Activated naive CD4-positive, alpha-beta T cell treated with anti-CD3 and anti-CD28 coated beads, Interleukin-2, amount 10 ng/mL, durations not matched to agents 7 days and 5 days (primary cell): ENCODE measurements at regions not wholly inside any gene's neighbourhood (a gene's known extent, or its start where the extent isn't known, plus 50 kb on each side); places are given as distances from the start of the nearest gene placed in this dataset.
"Not testable (repeated sequence)": the region's sequence is repeated elsewhere in the genome, so short reads cannot be mapped to it uniquely, and the experiment has no call there.

ENCODE experiments used
- CTCF ChIA-PET: fragments of 350-600 bp; sonication (Branson Sonifier 250); formaldehyde crosslinking; loops from one replicate; lab custom pipeline; 2021; ENCODE audit warnings: antibody characterized with exemption; lab: Charles Lee
- DNase-seq: peaks from one replicate; pipeline ENCODE4 v3.0.0-alpha.2; 2020
- H3K27ac Mint-ChIP-seq: one replicate; pipeline ENCODE4 v1.8.0; 2021; ENCODE audit warnings: mild to moderate bottlenecking, moderate library complexity, mixed read lengths
- H3K27me3 Mint-ChIP-seq: one replicate; pipeline ENCODE4 v1.8.0; 2021; ENCODE audit warnings: mild to moderate bottlenecking, mixed read lengths
- H3K36me3 Mint-ChIP-seq: one replicate; pipeline ENCODE4 v1.8.0; 2021; ENCODE audit warnings: mixed read lengths
- H3K4me1 Mint-ChIP-seq: one replicate; pipeline ENCODE4 v1.8.0; 2021; ENCODE audit warnings: mixed read lengths
- H3K4me3 Mint-ChIP-seq: one replicate; pipeline ENCODE4 v1.8.0; 2021; ENCODE audit warnings: mild to moderate bottlenecking, moderate library complexity, mixed read lengths
- H3K9me3 Mint-ChIP-seq: one replicate; pipeline ENCODE4 v1.8.0; 2021; ENCODE audit warnings: mixed read lengths

- no peak for DNase-seq
- Mint-ChIP-seq H3K27me3 (no peaks in the 10 kb centered on the region), H3K36me3 (no peaks in the 10 kb centered on the region), H3K9me3 (peaks cover 11% of the 10 kb centered on the region), H3K4me1 (no peaks in the 10 kb centered on the region), H3K27ac (no peak overlapping the region), H3K4me3 (no peak overlapping the region)
- CTCF ChIA-PET = no interaction called here
These were observed 521.3 kb upstream of the CHORDC1 start for GRCh38 chr11:90744169-90744568.

- Mint-ChIP-seq H3K36me3 (no peaks in the 10 kb centered on the region), H3K27ac (no peak overlapping the region), H3K4me3 (no peak overlapping the region), H3K9me3 (peaks cover 5% of the 10 kb centered on the region), H3K27me3 (no peaks in the 10 kb centered on the region), H3K4me1 (no peaks in the 10 kb centered on the region)
- CTCF ChIA-PET = no interaction called here
- no peak for DNase-seq
These were observed 516.0 kb upstream of the CHORDC1 start for GRCh38 chr11:90738799-90739198.

GRCh38 chr11:90737444-90738050, 514.7 kb upstream of the CHORDC1 start:
- no peak overlapping the region for H3K4me3 Mint-ChIP-seq
- no peaks in the 10 kb centered on the region for H3K27me3 Mint-ChIP-seq
- DNase-seq = no peak
- no peaks in the 10 kb centered on the region for H3K4me1 Mint-ChIP-seq
- H3K9me3 Mint-ChIP-seq = peaks cover 5% of the 10 kb centered on the region
- no peaks in the 10 kb centered on the region for H3K36me3 Mint-ChIP-seq
- no peak overlapping the region for H3K27ac Mint-ChIP-seq
- CTCF ChIA-PET = no interaction called here

GRCh38 chr11:90732486-90732885, 509.6 kb upstream of the CHORDC1 start:
- no peak for DNase-seq
- no peak overlapping the region for H3K4me3 Mint-ChIP-seq
- no peaks in the 10 kb centered on the region for H3K4me1 Mint-ChIP-seq
- H3K27ac Mint-ChIP-seq = no peak overlapping the region
- H3K36me3 Mint-ChIP-seq = no peaks in the 10 kb centered on the region
- no peaks in the 10 kb centered on the region for H3K27me3 Mint-ChIP-seq
- peaks cover 5% of the 10 kb centered on the region for H3K9me3 Mint-ChIP-seq
- CTCF ChIA-PET = no interaction called here

GRCh38 chr11:90723475-90723874, 500.6 kb upstream of the CHORDC1 start:
- CTCF ChIA-PET = no interaction called here
- DNase-seq = no peak
- Mint-ChIP-seq H3K9me3 (no peaks in the 10 kb centered on the region), H3K4me3 (no peak overlapping the region), H3K27me3 (no peaks in the 10 kb centered on the region), H3K4me1 (no peaks in the 10 kb centered on the region), H3K36me3 (no peaks in the 10 kb centered on the region), H3K27ac (no peak overlapping the region)

- H3K9me3 Mint-ChIP-seq = no peaks in the 10 kb centered on the region
- no peak for DNase-seq
- CTCF ChIA-PET = no interaction called here
- H3K36me3 Mint-ChIP-seq = no peaks in the 10 kb centered on the region
- H3K4me3 Mint-ChIP-seq = no peak overlapping the region
- H3K27ac Mint-ChIP-seq = no peak overlapping the region
- no peaks in the 10 kb centered on the region for H3K27me3 Mint-ChIP-seq
- H3K4me1 Mint-ChIP-seq = no peaks in the 10 kb centered on the region
These were observed 499.8 kb upstream of the CHORDC1 start for GRCh38 chr11:90722552-90723190.

GRCh38 chr11:90717522-90717921, 494.7 kb upstream of the CHORDC1 start:
- Mint-ChIP-seq H3K4me1 (no peaks in the 10 kb centered on the region), H3K36me3 (no peaks in the 10 kb centered on the region), H3K9me3 (peaks cover 12% of the 10 kb centered on the region), H3K4me3 (no peak overlapping the region), H3K27ac (no peak overlapping the region), H3K27me3 (no peaks in the 10 kb centered on the region)
- no peak for DNase-seq
- CTCF ChIA-PET = no interaction called here

GRCh38 chr11:90705661-90706060, 482.8 kb upstream of the CHORDC1 start:
- peaks cover 8% of the 10 kb centered on the region for H3K9me3 Mint-ChIP-seq
- no peak for DNase-seq
- CTCF ChIA-PET = no interaction called here
- H3K27ac Mint-ChIP-seq = no peak overlapping the region
- no peak overlapping the region for H3K4me3 Mint-ChIP-seq
- no peaks in the 10 kb centered on the region for H3K27me3 Mint-ChIP-seq
- H3K4me1 Mint-ChIP-seq = no peaks in the 10 kb centered on the region
- H3K36me3 Mint-ChIP-seq = no peaks in the 10 kb centered on the region

- no peaks in the 10 kb centered on the region for H3K4me1 Mint-ChIP-seq
- no peaks in the 10 kb centered on the region for H3K36me3 Mint-ChIP-seq
- CTCF ChIA-PET = no interaction called here
- DNase-seq = no peak
- H3K27me3 Mint-ChIP-seq = no peaks in the 10 kb centered on the region
- peaks cover 8% of the 10 kb centered on the region for H3K9me3 Mint-ChIP-seq
- H3K27ac Mint-ChIP-seq = no peak overlapping the region
- H3K4me3 Mint-ChIP-seq = no peak overlapping the region
These were observed 481.7 kb upstream of the CHORDC1 start for GRCh38 chr11:90704510-90704909.

GRCh38 chr11:90701716-90702115, 478.9 kb upstream of the CHORDC1 start:
- CTCF ChIA-PET = no interaction called here
- Mint-ChIP-seq H3K36me3 (no peaks in the 10 kb centered on the region), H3K4me3 (no peak overlapping the region), H3K27me3 (no peaks in the 10 kb centered on the region), H3K27ac (no peak overlapping the region), H3K4me1 (no peaks in the 10 kb centered on the region), H3K9me3 (peaks cover 8% of the 10 kb centered on the region)
- DNase-seq = no peak

GRCh38 chr11:90700789-90701439, 478.1 kb upstream of the CHORDC1 start:
- H3K27ac Mint-ChIP-seq = no peak overlapping the region
- CTCF ChIA-PET = no interaction called here

GRCh38 chr11:90699791-90700400, 477.0 kb upstream of the CHORDC1 start:
- no peaks in the 10 kb centered on the region for H3K27me3 Mint-ChIP-seq
- H3K36me3 Mint-ChIP-seq = no peaks in the 10 kb centered on the region
- H3K4me3 Mint-ChIP-seq = no peak overlapping the region
- CTCF ChIA-PET = no interaction called here
- H3K4me1 Mint-ChIP-seq = no peaks in the 10 kb centered on the region
- H3K27ac Mint-ChIP-seq = no peak overlapping the region
- H3K9me3 Mint-ChIP-seq = peaks cover 10% of the 10 kb centered on the region
- DNase-seq = no peak

More at GRCh38 chr11:90700789-90701439, 478.1 kb upstream of the CHORDC1 start:
- no peaks in the 10 kb centered on the region for H3K36me3 Mint-ChIP-seq
- H3K27me3 Mint-ChIP-seq = no peaks in the 10 kb centered on the region
- no peaks in the 10 kb centered on the region for H3K4me1 Mint-ChIP-seq
- H3K9me3 Mint-ChIP-seq = peaks cover 8% of the 10 kb centered on the region
- no peak overlapping the region for H3K4me3 Mint-ChIP-seq
- DNase-seq = no peak

GRCh38 chr11:90698238-90698637, 475.4 kb upstream of the CHORDC1 start:
- no peak for DNase-seq
- no peaks in the 10 kb centered on the region for H3K27me3 Mint-ChIP-seq
- CTCF ChIA-PET = no interaction called here
- H3K9me3 Mint-ChIP-seq = peaks cover 14% of the 10 kb centered on the region
- no peak overlapping the region for H3K27ac Mint-ChIP-seq
- H3K4me3 Mint-ChIP-seq = no peak overlapping the region
- H3K4me1 Mint-ChIP-seq = no peaks in the 10 kb centered on the region
- no peaks in the 10 kb centered on the region for H3K36me3 Mint-ChIP-seq

GRCh38 chr11:90675496-90675895, 452.6 kb upstream of the CHORDC1 start:
- H3K27me3 Mint-ChIP-seq, CTCF ChIA-PET, DNase-seq, H3K9me3 Mint-ChIP-seq, H3K27ac Mint-ChIP-seq, H3K4me1 Mint-ChIP-seq, H3K36me3 Mint-ChIP-seq, H3K4me3 Mint-ChIP-seq: not testable (repeated sequence)

GRCh38 chr11:90669094-90669493, 446.2 kb upstream of the CHORDC1 start:
- H3K9me3 Mint-ChIP-seq = peaks cover 4% of the 10 kb centered on the region
- H3K4me3 Mint-ChIP-seq = no peak overlapping the region
- no peaks in the 10 kb centered on the region for H3K36me3 Mint-ChIP-seq
- H3K27ac Mint-ChIP-seq = no peak overlapping the region
- no peak for DNase-seq
- CTCF ChIA-PET = no interaction called here
- H3K27me3 Mint-ChIP-seq = no peaks in the 10 kb centered on the region
- no peaks in the 10 kb centered on the region for H3K4me1 Mint-ChIP-seq
